ENCODE measurements at regions not wholly inside any gene's neighbourhood (a gene's known extent, or its start where the extent isn't known, plus 50 kb on each side); places are given as distances from the start of the nearest gene placed in this dataset.

DNA sequence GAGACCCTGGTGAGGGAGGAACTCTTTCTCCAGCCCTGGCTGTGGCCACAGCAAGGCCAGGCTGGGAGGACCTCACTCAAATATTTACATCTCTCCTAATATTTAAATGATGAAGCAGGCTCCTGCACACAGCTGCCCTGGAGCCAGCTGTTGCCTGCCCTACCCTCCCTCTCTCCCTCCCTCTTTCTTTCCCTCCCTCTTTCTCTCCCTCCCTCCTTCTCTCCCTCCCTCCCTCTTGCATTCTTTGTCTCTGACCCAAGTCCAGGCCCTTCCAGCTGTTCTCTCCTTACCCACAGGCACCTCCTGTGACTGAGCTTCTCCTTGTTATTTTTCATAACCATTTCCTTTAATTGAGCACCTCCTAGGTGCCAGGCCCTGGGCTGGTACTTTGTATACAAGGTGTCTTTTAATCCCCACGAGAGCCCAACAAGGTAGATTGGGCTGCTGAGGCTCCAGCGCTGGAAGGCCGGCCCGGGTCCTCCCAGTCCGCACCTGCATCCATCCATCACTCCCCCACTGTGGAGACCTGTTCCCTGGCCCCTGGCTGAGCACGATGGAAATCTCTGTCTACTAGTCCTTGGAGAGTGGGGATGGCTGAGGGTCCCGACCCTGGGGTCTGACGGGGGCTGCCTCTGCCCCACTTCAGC, 242.3 kb downstream of the SEC14L1 start:
- no peak for TF ChIP-seq CTCF (IDR thresholded peaks at IDR 0.05)
- no peak for TF ChIP-seq POLR2A (IDR thresholded peaks at IDR 0.05)
